H9 (cell line): ENCODE measurements at regions not wholly inside any gene's neighbourhood (a gene's known extent, or its start where the extent isn't known, plus 50 kb on each side); places are given as distances from the start of the nearest gene placed in this dataset.

Experiments
- DNase-seq: peaks from one replicate; pipeline ENCODE4 v3.0.0-alpha.2; 2017
- H2AFZ ChIP-seq: one replicate; pipeline ENCODE4 v1.6.1; 2013; ENCODE audit warnings: mild to moderate bottlenecking, low read length, control low read depth, moderate library complexity
- H2AK5ac ChIP-seq: 2 replicates; pipeline ENCODE4 v1.6.1; 2013; ENCODE audit warnings: low read length, control low read depth, mixed read lengths; ENCODE audit not compliant: insufficient read length
- H2BK120ac ChIP-seq: one replicate; pipeline ENCODE4 v1.6.1; 2013; ENCODE audit warnings: low read depth, mild to moderate bottlenecking, low read length, control low read depth, inconsistent platforms; ENCODE audit not compliant: poor library complexity, severe bottlenecking
- H2BK12ac ChIP-seq: 2 replicates; pipeline ENCODE4 v1.6.1; 2013; ENCODE audit warnings: low read length, control low read depth, mixed read lengths, low read depth; ENCODE audit not compliant: insufficient read length
- H2BK15ac ChIP-seq: 2 replicates; pipeline ENCODE4 v1.6.1; 2013; ENCODE audit warnings: low read depth, low read length, control low read depth
- H2BK20ac ChIP-seq: one replicate; pipeline ENCODE4 v1.6.1; 2013; ENCODE audit warnings: low read depth, mild to moderate bottlenecking, low read length, control low read depth, inconsistent platforms; ENCODE audit not compliant: poor library complexity, severe bottlenecking
- H2BK5ac ChIP-seq: 2 replicates; pipeline ENCODE4 v1.6.1; 2013; ENCODE audit warnings: low read length, control low read depth, mixed read lengths; ENCODE audit not compliant: insufficient read length
- H3K14ac ChIP-seq: 2 replicates; pipeline ENCODE4 v1.6.1; 2013; ENCODE audit warnings: low read length, control low read depth; ENCODE audit not compliant: insufficient read depth
- H3K18ac ChIP-seq: 2 replicates; pipeline ENCODE4 v1.6.1; 2013; ENCODE audit warnings: low read depth, mild to moderate bottlenecking, mixed read lengths, low read length, control low read depth; ENCODE audit not compliant: insufficient read length
- H3K23ac ChIP-seq: 2 replicates; pipeline ENCODE4 v1.6.1; 2013; ENCODE audit warnings: low read length, control low read depth, mixed read lengths, low read depth; ENCODE audit not compliant: insufficient read length
- H3K23me2 ChIP-seq: 2 replicates; pipeline ENCODE4 v1.6.1; 2013; ENCODE audit warnings: low read depth, mild to moderate bottlenecking, mixed read lengths, low read length, control low read depth; ENCODE audit not compliant: insufficient read length, poor library complexity, severe bottlenecking
- H3K27ac ChIP-seq: 2 replicates; pipeline ENCODE4 v1.5.1; 2013; ENCODE audit warnings: low read length, control low read depth, mixed read lengths, low read depth; ENCODE audit not compliant: insufficient read length
- H3K27me3 ChIP-seq: 2 replicates; pipeline ENCODE4 v1.6.1; 2013; ENCODE audit warnings: low read length, control low read depth, inconsistent platforms; ENCODE audit not compliant: insufficient read depth
- H3K4ac ChIP-seq: 2 replicates; pipeline ENCODE4 v1.6.1; 2013; ENCODE audit warnings: low read depth, mild to moderate bottlenecking, control low read depth, inconsistent platforms, low read length, moderate library complexity
- H3K4me1 ChIP-seq: 2 replicates; pipeline ENCODE4 v1.6.1; 2013; ENCODE audit warnings: low read length, control low read depth, inconsistent platforms; ENCODE audit not compliant: insufficient read depth
- H3K4me2 ChIP-seq: 2 replicates; pipeline ENCODE4 v1.6.1; 2013; ENCODE audit warnings: low read length, control low read depth, mixed read lengths; ENCODE audit not compliant: insufficient read length, insufficient read depth
- H3K56ac ChIP-seq: 2 replicates; pipeline ENCODE4 v1.6.1; 2013; ENCODE audit warnings: low read depth, mild to moderate bottlenecking, mixed read lengths, low read length, control low read depth; ENCODE audit not compliant: insufficient read length
- H3K79me1 ChIP-seq: 2 replicates; pipeline ENCODE4 v1.6.1; 2013; ENCODE audit warnings: low read depth, mild to moderate bottlenecking, moderate library complexity, low read length, control low read depth, inconsistent platforms; ENCODE audit not compliant: insufficient read depth, poor library complexity, severe bottlenecking
- H3K79me2 ChIP-seq: 2 replicates; pipeline ENCODE4 v1.6.1; 2013; ENCODE audit warnings: low read length, control low read depth, inconsistent platforms; ENCODE audit not compliant: insufficient read depth
- H3K9ac ChIP-seq: 2 replicates; pipeline ENCODE4 v1.6.1; 2013; ENCODE audit warnings: low read length, control low read depth, mixed read lengths; ENCODE audit not compliant: insufficient read length; ENCODE audit errors: extremely low read depth
- H3K9me3 ChIP-seq: one replicate; pipeline ENCODE4 v1.6.1; 2013; ENCODE audit warnings: low read depth, low read length, inconsistent platforms; ENCODE audit not compliant: control insufficient read depth
- H3T11ph ChIP-seq: one replicate; pipeline ENCODE4 v1.6.1; 2013; ENCODE audit warnings: mild to moderate bottlenecking, low read length, control low read depth, inconsistent platforms
- H4K20me1 ChIP-seq: one replicate; pipeline ENCODE4 v1.6.1; 2013; ENCODE audit not compliant: control insufficient read depth, insufficient read length, insufficient read depth
- H4K5ac ChIP-seq: 2 replicates; pipeline ENCODE4 v1.6.1; 2013; ENCODE audit warnings: low read depth, mild to moderate bottlenecking, mixed read lengths, low read length, control low read depth; ENCODE audit not compliant: insufficient read length
- H4K8ac ChIP-seq: replicated peaks from 2 replicates; pipeline ENCODE4 v1.6.1; 2013; ENCODE audit warnings: low read length, control low read depth, mixed read lengths, low read depth; ENCODE audit not compliant: insufficient read length
- H4K91ac ChIP-seq: 2 replicates; pipeline ENCODE4 v1.6.1; 2013; ENCODE audit warnings: low read depth, mild to moderate bottlenecking, moderate library complexity, mixed read lengths, low read length, control low read depth; ENCODE audit not compliant: insufficient read length
- H3K27ac Mint-ChIP-seq, 3 experiments: 2 replicates in 2 of 3; 3 replicates in 1 of 3; pipeline ENCODE4 v1.8.0; 2020 to 2021; ENCODE audit warnings: mixed read lengths in 3 of 3, mild to moderate bottlenecking in 1 of 3, moderate library complexity in 1 of 3
- H3K27me3 Mint-ChIP-seq: 2 replicates; pipeline ENCODE4 v1.8.0; 2021; ENCODE audit warnings: low read depth, mild to moderate bottlenecking, moderate library complexity, mixed read lengths
- H3K36me3 Mint-ChIP-seq, 3 experiments: 2 replicates in 2 of 3; 3 replicates in 1 of 3; pipeline ENCODE4 v1.8.0; 2020 to 2021; ENCODE audit warnings: low read depth in 3 of 3, mixed read lengths in 3 of 3; ENCODE audit not compliant: insufficient read depth in 1 of 3
- H3K4me1 Mint-ChIP-seq, 2 experiments: 2 replicates each; pipeline ENCODE4 v1.8.0; 2020; ENCODE audit warnings: mixed read lengths in 2 of 2
- H3K4me3 Mint-ChIP-seq, 2 experiments: 2 replicates in 1 of 2; 3 replicates in 1 of 2; pipeline ENCODE4 v1.8.0; 2020 to 2021; ENCODE audit warnings: mild to moderate bottlenecking in 2 of 2, mixed read lengths in 2 of 2, moderate library complexity in 1 of 2
- H3K9me3 Mint-ChIP-seq, 2 experiments: 2 replicates in 1 of 2; 3 replicates in 1 of 2; pipeline ENCODE4 v1.8.0; 2020; ENCODE audit warnings: mild to moderate bottlenecking in 2 of 2, mixed read lengths in 2 of 2, moderate library complexity in 1 of 2
- CTCF ChIP-seq: fragments of 200-600 bp; sonication (generic); conservative IDR thresholded peaks from 3 replicates; pipeline ENCODE4 v1.8.0; 2021; ENCODE audit warnings: antibody characterized with exemption, mild to moderate bottlenecking
- WGBS: extraction: QIAGEN DNeasy Blood & Tissue Kit; methylation state at CpG from one replicate; pipeline ENCODE4 v1.1.7; 2013; ENCODE audit warnings: missing lambda C conversion rate, low lambda C conversion rate, mixed read lengths; ENCODE audit not compliant: insufficient read length; ENCODE audit errors: extremely low coverage; 5-methylcytosine and 5-hydroxymethylcytosine counted together

GRCh38 chr4:189365451-189365850 lies 575.2 kb upstream of the FRG1 start:
- Histone ChIP-seq H3T11ph (no peak overlapping the region), H3K79me2 (no peaks in the 10 kb centered on the region), H3K9me3 (peaks cover 13% of the 10 kb centered on the region), H3K4me1 (no peaks in the 10 kb centered on the region), H2BK12ac (no peak overlapping the region), H2AK5ac (no peak overlapping the region), H3K23ac (no peak overlapping the region), H2BK20ac (no peak overlapping the region), H2BK5ac (no peak overlapping the region), H3K79me1 (no peaks in the 10 kb centered on the region), H2AFZ (no peak overlapping the region), H3K14ac (no peak overlapping the region), H3K56ac (no peak overlapping the region), H3K4ac (no peak overlapping the region), H3K18ac (no peak overlapping the region), H2BK15ac (no peak overlapping the region), H4K91ac (no peak overlapping the region), H3K27ac (no peak overlapping the region), H4K5ac (no peak overlapping the region), H2BK120ac (no peak overlapping the region), H3K4me2 (no peak overlapping the region), H4K20me1 (no peaks in the 10 kb centered on the region), H3K23me2 (no peaks in the 10 kb centered on the region), H3K27me3 (no peaks in the 10 kb centered on the region), H4K8ac (no peak overlapping the region), H3K9ac (no peak overlapping the region)
- Mint-ChIP-seq H3K27ac (no peak overlapping the region), H3K27me3 (no peaks in the 10 kb centered on the region; the same call in 1 of the 2 replicates), H3K9me3 (peaks cover 51 to 81% of the 10 kb centered on the region in 2 experiments), H3K4me3 (no peak overlapping the region), H3K4me1 (no peaks in the 10 kb centered on the region), H3K36me3 (peaks cover 1 to 5% (median 2%) of the 10 kb centered on the region in 3 experiments; a peak in 3 of 7 replicates)
- no peak for TF ChIP-seq CTCF
- WGBS: no CpG with 5 or more reads among the region's 6 CpGs
- DNase-seq: no peak
